ENCODE measurements at regions not wholly inside any gene's neighbourhood (a gene's known extent, or its start where the extent isn't known, plus 50 kb on each side); places are given as distances from the start of the nearest gene placed in this dataset.

GRCh38 chr3:193902607-193903511 lies 233.1 kb upstream of the HES1 start:
- TF ChIP-seq CTCF (conservative IDR thresholded peaks at IDR 0.05; ENCODE audit: low read length) (no peak), EZH2phosphoT487 (IDR thresholded peaks at IDR 0.05; ENCODE audit: borderline replicate concordance) (no peak)
